Gastrocnemius medialis (tissue), 4 donors: ENCODE measurements at regions not wholly inside any gene's neighbourhood (a gene's known extent, or its start where the extent isn't known, plus 50 kb on each side); places are given as distances from the start of the nearest gene placed in this dataset.
A peak's percentile ranks its signal among the peaks of the same experiment; 100 is the strongest.

Source experiments
- ATAC-seq, 2 donors: fragments of 150-250 bp; one replicate each; pipeline ENCODE4 v1.9.1; 2016
- DNase-seq, 2 donors: peaks; one replicate each; pipeline ENCODE4 v3.0.0-alpha.2; 2019
- H3K27ac ChIP-seq, 4 donors: fragments of 200-600 bp; sonication (generic); 1 replicate in 1 of 4; 2 replicates in 3 of 4; pipeline ENCODE4 v1.5.1; 2016 to 2018; ENCODE audit warnings: mild to moderate bottlenecking in 2 of 4, moderate library complexity in 1 of 4
- H3K27me3 ChIP-seq, 3 donors: fragments of 200-600 bp; sonication (generic) in 2 of 3; 1 replicate in 1 of 3; 2 replicates in 2 of 3; pipeline versions ENCODE4 v1.5.1 to v1.6.0; 2016 to 2019; ENCODE audit warnings: mild to moderate bottlenecking in 1 of 3, moderate library complexity in 1 of 3
- H3K36me3 ChIP-seq, 2 donors: fragments of 200-600 bp; sonication (generic) in 1 of 2; one replicate each; pipeline ENCODE4 v1.5.1; 2017 to 2018
- H3K4me1 ChIP-seq, 2 donors: fragments of 200-600 bp; sonication (generic) in 1 of 2; one replicate each; pipeline ENCODE4 v1.5.1; 2016 to 2017; ENCODE audit warnings: mild to moderate bottlenecking in 2 of 2
- H3K4me3 ChIP-seq, 4 donors: fragments of 200-600 bp; sonication (generic) in 3 of 4; 1 replicate in 1 of 4; 2 replicates in 3 of 4; pipeline ENCODE4 v1.5.1; 2016 to 2019; ENCODE audit warnings: mild to moderate bottlenecking in 2 of 4
- H3K9me3 ChIP-seq, 3 donors: fragments of 200-600 bp; sonication (generic) in 2 of 3; 1 replicate in 1 of 3; 2 replicates in 2 of 3; pipeline ENCODE4 v1.5.1; 2016 to 2019
- CTCF ChIP-seq, 5 experiments: fragments of 450-650 bp in 3 of 5; fragments of 200-600 bp in 2 of 5; sonication (generic) in 2 of 5; IDR thresholded peaks in 4 of 5; conservative IDR thresholded peaks in 1 of 5; 1 replicate in 4 of 5; 2 replicates in 1 of 5; pipeline ENCODE4 v1.5.1; 2016 to 2019; ENCODE audit warnings: antibody characterized with exemption in 5 of 5, mild to moderate bottlenecking in 3 of 5, moderate library complexity in 3 of 5
- POLR2A ChIP-seq, 2 donors: fragments of 450-650 bp; IDR thresholded peaks; one replicate each; pipeline ENCODE4 v1.6.1; 2017; ENCODE audit warnings: antibody characterized with exemption in 2 of 2, mild to moderate bottlenecking in 2 of 2, moderate library complexity in 2 of 2
- in situ Hi-C, 4 donors: fragments of 200-750 bp; cut with MboI; loops; one replicate each; pipeline versions ENCODE4 v1.15.0 to v1.8.0; 2017; ENCODE audit warnings: low sequenced_read_pairs in 4 of 4
- intact Hi-C: fragments of 100-400 bp; cut with DNase I; formaldehyde crosslinking; loops from one replicate; pipeline ENCODE4 v1.15.1; 2023; ENCODE audit warnings: low total_unique reads

GRCh38 chr6:150800674-150801314 is 64.7 kb upstream of the MTHFD1L start:
- H3K4me3 ChIP-seq = no peak overlapping the region
- H3K27ac ChIP-seq = no peak overlapping the region
- in situ Hi-C loops (loop anchor here (25.0 kb wide), 2 partner anchors 713 to 738 kb away; partner anchors contain the start of gene ULBP3 (in 3 of the 4)), intact Hi-C loops (no loop called here)
- no peaks in the 10 kb centered on the region for H3K9me3 ChIP-seq
- DNase-seq = no peak
- H3K27me3 ChIP-seq = no peaks in the 10 kb centered on the region
- H3K4me1 ChIP-seq = no peaks in the 10 kb centered on the region
- no peaks in the 10 kb centered on the region for H3K36me3 ChIP-seq
- TF ChIP-seq POLR2A (IDR thresholded peaks at IDR 0.05) (no peak), CTCF (IDR thresholded peaks at IDR 0.05 in 4 of 5, conservative IDR thresholded peaks at IDR 0.05 in 1 of 5) (no peak)
- ATAC-seq = no peak

GRCh38 chr6:150806790-150807189 is 58.7 kb upstream of the MTHFD1L start:
- no peak for ATAC-seq
- Histone ChIP-seq H3K27me3 (no peaks in the 10 kb centered on the region), H3K36me3 (no peaks in the 10 kb centered on the region), H3K4me1 (no peaks in the 10 kb centered on the region), H3K27ac (no peak overlapping the region), H3K9me3 (no peaks in the 10 kb centered on the region), H3K4me3 (no peak overlapping the region)
- intact Hi-C loops (no loop called here), in situ Hi-C loops (loop anchor here (25.0 kb wide), 2 partner anchors 719 to 744 kb away; partner anchors contain the start of gene ULBP3 (in 3 of the 4))
- DNase-seq = no peak
- TF ChIP-seq POLR2A (IDR thresholded peaks at IDR 0.05) = no peak
- no peak for TF ChIP-seq CTCF (IDR thresholded peaks at IDR 0.05 in 4 of 5, conservative IDR thresholded peaks at IDR 0.05 in 1 of 5)

GRCh38 chr6:150813319-150813992 is 52.0 kb upstream of the MTHFD1L start:
- no peak for TF ChIP-seq CTCF (IDR thresholded peaks at IDR 0.05 in 4 of 5, conservative IDR thresholded peaks at IDR 0.05 in 1 of 5)
- TF ChIP-seq POLR2A (IDR thresholded peaks at IDR 0.05) = no peak
- Histone ChIP-seq H3K27ac (peak overlapping the region; percentile 41 to 62 (median 58)), H3K4me3 (no peak overlapping the region), H3K9me3 (no peaks in the 10 kb centered on the region), H3K4me1 (no peaks in the 10 kb centered on the region), H3K36me3 (no peaks in the 10 kb centered on the region), H3K27me3 (no peaks in the 10 kb centered on the region)
- DNase-seq = no peak
- peak in 1 of 2 donors; percentile 28 for ATAC-seq
- intact Hi-C loops = loop anchor here (10.0 kb wide), 2 partner anchors 209 to 729 kb away; no protein-coding TSS in a partner anchor
- in situ Hi-C loops = loop anchor here (5.0 to 25.0 kb wide), 4 partner anchors 391 to 751 kb away; partner anchors contain the start of gene ULBP3 (in 3 of the 4)

- Histone ChIP-seq H3K36me3 (no peaks in the 10 kb centered on the region), H3K27ac (peak overlapping the region in 3 of 4 donors; percentile 41 to 62 (median 61)), H3K4me1 (no peaks in the 10 kb centered on the region), H3K27me3 (no peaks in the 10 kb centered on the region), H3K9me3 (no peaks in the 10 kb centered on the region), H3K4me3 (no peak overlapping the region)
- ATAC-seq (peak in 1 of 2 donors; percentile 43), DNase-seq (no peak)
- no peak for TF ChIP-seq POLR2A (IDR thresholded peaks at IDR 0.05)
- no peak for TF ChIP-seq CTCF (IDR thresholded peaks at IDR 0.05 in 4 of 5, conservative IDR thresholded peaks at IDR 0.05 in 1 of 5)
- intact Hi-C loops = loop anchor here (10.0 kb wide), 2 partner anchors 209 to 729 kb away; no protein-coding TSS in a partner anchor
- in situ Hi-C loops = loop anchor here (5.0 to 25.0 kb wide), 4 partner anchors 392 to 752 kb away; partner anchors contain the start of gene ULBP3 (in 3 of the 4)
These were observed 51.5 kb upstream of the MTHFD1L start for GRCh38 chr6:150813993-150814359.
